ENCODE measurements at regions not wholly inside any gene's neighbourhood (a gene's known extent, or its start where the extent isn't known, plus 50 kb on each side); places are given as distances from the start of the nearest gene placed in this dataset.

- no peak for TF ChIP-seq MAX (IDR thresholded peaks at IDR 0.05; ENCODE audit: low read depth, low read length)
- TF ChIP-seq CTCF (IDR thresholded peaks at IDR 0.05; ENCODE audit: low read depth, low read length) = no peak
These were observed 752.9 kb upstream of the ARPP21 start for GRCh38 chr3:34886443-34886842.
